GM19395 (cell line): ENCODE measurements at regions not wholly inside any gene's neighbourhood (a gene's known extent, or its start where the extent isn't known, plus 50 kb on each side); places are given as distances from the start of the nearest gene placed in this dataset.
"Not testable (repeated sequence)": the region's sequence is repeated elsewhere in the genome, so short reads cannot be mapped to it uniquely, and the experiment has no call there.

Experiments
- ATAC-seq: cut with Tn5 transposase; IDR thresholded peaks from one replicate; pipeline ENCODE4 v1.9.1; 2021; ENCODE audit warnings: mild to moderate bottlenecking, moderate library complexity; ENCODE audit not compliant: unreplicated experiment

DNA sequence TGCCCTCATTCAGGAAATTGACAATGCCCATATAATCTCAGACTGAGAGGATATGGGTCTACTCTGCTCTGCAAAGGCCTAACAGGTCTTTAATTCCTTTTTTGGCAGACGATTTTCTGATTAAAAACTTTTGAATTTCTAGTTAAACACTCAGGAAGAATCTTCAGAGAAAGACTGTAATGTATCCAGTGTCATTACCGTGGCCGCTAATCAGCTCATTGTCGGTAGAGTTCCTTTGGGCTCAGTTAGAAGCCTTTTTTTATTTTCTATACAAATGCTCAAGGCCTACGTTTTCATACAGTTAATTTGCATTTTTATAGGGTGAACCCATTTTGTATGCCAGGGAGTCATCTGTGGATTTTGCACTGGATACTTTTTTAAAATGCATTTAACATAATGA lies 549.9 kb downstream of the RPS29 start:
- ATAC-seq = no peak

GRCh38 chr14:49033131-49033530 lies 553.0 kb downstream of the RPS29 start:
- ATAC-seq = no peak

DNA sequence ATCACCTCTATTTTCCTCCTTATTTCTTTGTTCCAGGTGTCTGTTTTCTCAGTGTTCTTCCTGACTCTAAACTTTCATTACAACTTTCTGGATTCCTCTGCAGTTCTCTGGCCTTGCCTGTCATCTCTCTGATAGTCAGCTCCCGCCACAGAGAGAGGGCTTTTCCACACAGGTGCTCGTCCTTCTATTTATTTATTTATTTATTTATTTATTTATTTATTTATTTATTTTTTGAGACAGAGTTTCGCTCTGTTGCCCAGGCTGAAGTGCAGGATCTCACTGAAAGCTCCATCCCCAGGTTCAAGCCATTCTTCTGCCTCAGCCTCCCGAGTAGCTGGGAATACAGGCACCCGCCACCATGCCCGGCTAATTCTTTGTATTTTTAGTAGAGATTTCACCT lies 554.5 kb downstream of the RPS29 start:
- not testable (repeated sequence) for ATAC-seq

GRCh38 chr14:49019467-49020115 lies 566.6 kb downstream of the RPS29 start:
- ATAC-seq = peak; percentile 84

DNA sequence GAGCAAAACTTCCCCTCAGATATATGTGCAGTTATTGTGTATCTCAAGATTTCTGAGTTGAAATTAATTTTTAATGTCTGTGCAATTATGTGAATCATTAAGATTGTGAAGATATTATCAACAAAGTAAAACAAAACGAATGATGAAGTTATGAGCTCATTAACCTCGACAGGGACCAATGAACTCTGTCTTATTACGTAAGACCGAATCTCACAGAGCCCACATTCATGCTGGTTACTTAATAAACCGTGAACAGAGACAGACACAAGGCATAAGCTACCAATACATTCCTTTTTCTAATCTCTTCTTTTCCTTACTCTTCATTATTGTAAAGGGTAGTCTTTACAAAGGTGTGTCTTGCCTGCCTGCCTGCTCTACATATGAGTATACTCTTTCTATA lies 568.7 kb downstream of the RPS29 start:
- ATAC-seq = no peak

- ATAC-seq = no peak
Measured at GRCh38 chr14:49016381-49016780, 569.8 kb downstream of the RPS29 start.

DNA sequence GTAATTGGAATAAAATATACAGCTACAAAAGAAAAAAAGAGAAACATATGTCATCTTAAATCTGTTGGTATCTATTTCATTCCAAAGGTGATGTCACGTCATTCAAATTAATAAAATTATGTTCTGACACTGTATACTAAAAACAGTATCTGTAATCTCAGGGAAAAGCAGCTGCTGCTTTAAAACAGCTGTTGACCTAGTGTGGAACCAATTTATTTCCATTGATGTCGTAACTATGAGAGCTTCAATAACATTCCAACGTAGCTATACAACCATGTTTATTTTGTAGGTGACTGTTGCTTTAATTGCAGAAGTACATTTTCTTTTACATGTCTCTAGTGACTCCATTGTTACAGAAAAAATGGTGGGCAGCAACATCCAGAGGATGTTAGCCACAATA lies 571.7 kb downstream of the RPS29 start:
- no peak for ATAC-seq

- ATAC-seq = no peak
Measured at GRCh38 chr14:49008363-49008762, 577.8 kb downstream of the RPS29 start.

- no peak for ATAC-seq
Measured at GRCh38 chr14:48991141-48991540, 595.0 kb downstream of the RPS29 start.

GRCh38 chr14:48983351-48983888 lies 602.8 kb downstream of the RPS29 start:
- ATAC-seq = no peak

DNA sequence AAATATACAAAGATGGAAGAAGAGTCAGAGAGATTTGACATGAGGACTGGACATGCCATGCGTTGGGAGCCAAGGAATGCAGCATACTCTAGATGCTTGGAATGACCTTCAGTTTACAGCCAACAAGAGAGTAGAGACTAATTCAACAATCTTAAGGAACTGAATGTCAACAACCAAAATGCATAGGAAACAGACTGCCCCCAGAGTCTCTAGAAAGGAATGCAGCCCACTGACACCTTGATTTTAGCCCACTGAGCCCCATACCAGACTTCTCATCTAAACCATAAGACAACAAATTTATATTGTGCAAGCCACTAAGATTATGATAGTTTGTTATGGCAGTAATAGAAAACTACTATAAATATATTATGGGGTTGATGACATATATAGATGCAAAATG lies 611.2 kb downstream of the RPS29 start:
- no peak for ATAC-seq

DNA sequence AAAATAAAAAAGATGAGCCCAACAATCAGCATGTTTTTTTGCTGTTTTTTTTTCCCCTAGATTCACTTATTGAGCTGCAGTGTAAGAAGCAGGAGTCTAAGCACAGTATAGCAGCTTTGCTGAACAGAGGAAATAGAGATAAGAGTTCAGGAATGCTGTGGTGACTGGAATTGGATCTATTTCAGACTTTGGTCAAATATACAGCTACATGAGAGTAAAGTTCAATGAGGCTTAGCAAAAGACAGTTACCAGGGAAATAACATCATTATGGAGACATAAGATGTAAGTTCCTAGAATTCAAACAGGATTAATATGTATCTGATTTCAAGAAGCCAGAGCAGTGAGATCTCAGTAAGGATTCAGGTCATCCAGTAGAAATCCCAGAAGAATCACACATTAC lies 613.0 kb downstream of the RPS29 start:
- no peak for ATAC-seq

DNA sequence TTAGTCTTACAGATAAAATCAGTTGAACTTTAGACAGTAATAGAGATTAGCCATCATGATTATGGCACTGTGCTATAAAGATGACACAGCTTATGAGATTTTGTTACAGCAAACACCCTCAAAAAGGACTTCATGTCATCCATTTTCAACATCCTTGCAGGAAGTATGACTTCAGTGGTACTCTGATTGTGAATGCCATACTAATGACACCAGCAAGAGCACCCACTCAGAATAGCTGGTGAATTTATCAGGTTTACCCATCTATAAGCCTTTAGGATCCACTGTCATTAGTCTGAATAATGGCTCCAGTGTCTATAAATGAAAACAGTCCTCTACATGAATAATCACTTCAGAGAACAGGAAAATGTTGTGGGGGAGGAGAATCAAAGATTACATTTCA lies 615.2 kb downstream of the RPS29 start:
- ATAC-seq = no peak

DNA sequence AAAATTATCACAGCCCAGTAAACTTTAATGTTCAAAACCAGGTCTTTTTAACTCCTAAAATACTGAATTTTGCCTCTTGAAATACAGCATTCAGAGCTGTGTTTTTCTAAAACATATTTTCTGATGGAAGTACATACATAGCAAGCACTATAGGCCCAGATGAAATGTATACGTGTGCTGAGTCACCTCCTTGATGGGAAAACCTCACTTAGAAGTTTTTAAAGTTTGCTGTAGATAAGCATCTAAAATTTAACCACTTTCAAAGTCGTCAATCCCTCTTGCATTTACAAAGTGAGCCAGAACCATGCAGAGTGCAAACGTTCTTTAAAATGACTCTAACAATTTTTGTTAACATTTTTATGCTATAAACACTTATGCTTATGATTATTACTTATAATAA lies 618.8 kb downstream of the RPS29 start:
- no peak for ATAC-seq

DNA sequence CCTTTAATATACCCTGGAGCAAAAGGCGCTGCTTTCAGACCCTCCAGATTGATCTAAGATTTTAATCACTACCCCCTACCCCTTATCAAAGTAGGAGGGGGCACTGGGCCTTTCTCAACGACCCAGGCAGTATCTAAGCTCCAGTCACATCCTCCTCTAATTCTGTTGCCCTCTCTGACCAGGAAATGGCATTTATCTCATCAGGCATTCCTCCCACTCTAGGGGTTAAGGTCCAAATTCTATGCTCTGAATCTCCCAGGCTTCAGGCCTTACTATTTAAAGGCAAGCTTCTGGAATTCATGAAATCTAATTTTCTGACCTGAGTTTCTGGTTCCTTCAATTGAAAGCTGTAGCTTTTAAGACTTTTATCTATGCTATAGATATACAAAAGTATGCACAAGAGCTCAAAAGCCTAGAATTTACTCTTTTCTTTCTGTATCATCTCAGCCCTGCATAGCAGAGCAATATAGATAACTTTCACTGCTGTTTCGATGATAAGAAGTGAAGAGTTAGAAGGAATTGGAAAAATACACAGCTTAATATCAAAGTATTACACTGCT lies 622.9 kb downstream of the RPS29 start:
- no peak for ATAC-seq

DNA sequence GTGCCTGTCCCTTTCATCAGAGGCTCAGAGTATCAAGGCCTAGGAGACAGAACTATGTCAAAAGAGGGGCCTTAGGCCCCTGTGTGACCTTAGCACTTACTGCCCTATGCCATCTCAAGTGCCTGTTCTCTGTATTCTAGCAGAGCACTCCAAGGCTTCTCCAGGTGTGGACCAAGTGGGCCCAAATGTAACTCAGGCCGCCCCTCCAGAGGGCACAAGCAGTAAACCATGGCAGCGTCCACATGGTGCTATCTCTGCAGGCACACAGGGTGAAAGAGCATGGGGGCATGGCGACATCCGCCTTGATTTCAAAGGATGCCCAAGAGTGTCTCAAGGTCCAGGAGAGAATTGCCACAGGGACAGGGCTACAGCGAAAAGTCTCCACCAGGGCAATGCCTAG lies 628.7 kb downstream of the RPS29 start:
- ATAC-seq = no peak

- no peak for ATAC-seq
Measured at GRCh38 chr14:48955857-48956256, 630.3 kb downstream of the RPS29 start.

GRCh38 chr14:48954446-48954845 lies 631.7 kb downstream of the RPS29 start:
- ATAC-seq = no peak

DNA sequence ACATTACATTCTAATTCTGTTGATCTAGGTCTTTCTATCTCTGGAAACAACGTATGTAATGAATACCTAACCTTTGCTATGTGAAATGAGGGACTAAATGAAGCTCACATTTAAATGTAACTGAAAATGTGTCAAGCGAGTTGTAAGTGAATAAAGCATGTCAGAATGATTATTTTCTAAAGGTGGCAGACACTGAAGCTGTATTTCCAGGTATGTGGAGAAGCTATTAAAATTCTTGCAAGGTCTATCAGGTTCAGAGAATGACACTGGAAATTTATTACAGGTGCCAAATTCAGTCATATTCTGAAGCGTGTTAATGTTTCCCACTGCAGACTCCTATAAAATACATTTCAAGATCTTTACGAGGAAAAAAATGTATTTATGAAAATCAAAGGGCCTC lies 641.4 kb downstream of the RPS29 start:
- ATAC-seq = no peak

DNA sequence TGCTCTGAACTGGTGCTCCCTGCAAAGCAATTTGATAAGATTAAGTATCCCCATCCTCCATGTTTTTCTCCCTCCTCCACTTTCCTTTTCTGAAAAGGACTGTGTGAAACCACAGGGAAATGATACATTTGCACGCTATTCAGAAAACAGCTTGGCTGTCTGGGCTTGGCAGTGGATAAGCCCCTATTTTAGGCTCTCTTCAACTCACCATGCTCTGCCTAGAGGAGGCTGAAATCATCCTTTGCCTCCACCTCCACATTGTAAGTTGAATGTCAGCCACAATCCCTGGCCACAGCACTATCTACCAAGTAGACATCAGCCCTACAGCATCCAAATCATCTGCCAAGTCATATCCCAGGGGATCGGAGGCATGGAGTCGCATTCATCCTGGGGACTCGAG lies 642.3 kb downstream of the RPS29 start:
- ATAC-seq = no peak

GRCh38 chr14:48937541-48938195 lies 648.5 kb downstream of the RPS29 start:
- no peak for ATAC-seq

GRCh38 chr14:48936849-48937248 lies 649.3 kb downstream of the RPS29 start:
- ATAC-seq = no peak
